HCT116 (cell line): ENCODE measurements at regions not wholly inside any gene's neighbourhood (a gene's known extent, or its start where the extent isn't known, plus 50 kb on each side); places are given as distances from the start of the nearest gene placed in this dataset.

Source experiments
- CEBPB ChIP-seq: IDR thresholded peaks from 2 replicates; pipeline ENCODE4 v1.6.1; 2012; ENCODE audit warnings: low read depth
- EZH2 ChIP-seq: fragments of 200-600 bp; sonication (generic); IDR thresholded peaks from 2 replicates; pipeline ENCODE4 v1.6.1; 2017; ENCODE audit warnings: antibody characterized with exemption, mixed run types
- EZH2phosphoT487 ChIP-seq: fragments of 200-600 bp; IDR thresholded peaks from 2 replicates; pipeline ENCODE4 v1.6.1; 2018; ENCODE audit warnings: antibody characterized with exemption, borderline replicate concordance
- POLR2A ChIP-seq: IDR thresholded peaks from 2 replicates; pipeline ENCODE4 v1.7.0; 2011; ENCODE audit warnings: borderline replicate concordance; ENCODE audit not compliant: insufficient read depth, insufficient read length; ENCODE audit errors: extremely low read depth
- POLR2AphosphoS5 ChIP-seq: IDR thresholded peaks from 2 replicates; pipeline ENCODE4 v1.6.1; 2011; ENCODE audit warnings: mild to moderate bottlenecking, low read depth, low read length, moderate library complexity
- RAD21 ChIP-seq: IDR thresholded peaks from 2 replicates; pipeline ENCODE4 v1.6.1; 2012; ENCODE audit warnings: low read depth, mild to moderate bottlenecking
- SRF ChIP-seq: IDR thresholded peaks from 2 replicates; pipeline ENCODE4 v1.6.1; 2012; ENCODE audit warnings: low read depth
- TCF7L2 ChIP-seq: IDR thresholded peaks from 2 replicates; pipeline ENCODE4 v1.7.0; 2011; ENCODE audit warnings: borderline replicate concordance, inconsistent platforms; ENCODE audit not compliant: insufficient read depth, insufficient read length; ENCODE audit errors: extremely low read depth
- YY1 ChIP-seq: IDR thresholded peaks from 2 replicates; pipeline ENCODE4 v1.6.1; 2011; ENCODE audit warnings: low read length, low read depth, moderate library complexity, mild to moderate bottlenecking; ENCODE audit not compliant: insufficient replicate concordance; ENCODE audit errors: extremely low read depth
- ZNF274 ChIP-seq: fragments of 200-500 bp; sonication (Bioruptor generic); IDR thresholded peaks from 2 replicates; pipeline ENCODE4 v1.6.1; 2014; ENCODE audit warnings: mild to moderate bottlenecking, low read depth, low read length, inconsistent platforms
- TF ChIP-seq, protein P1 (sequence below), 3 experiments: fragments of 200-600 bp in 1 of 3; sonication (generic) in 1 of 3; IDR thresholded peaks in 2 of 3; conservative IDR thresholded peaks in 1 of 3; 2 replicates each; pipeline ENCODE4 v1.5.1; 2012 to 2017; ENCODE audit warnings: low read depth in 2 of 3, low read length in 2 of 3, antibody characterized with exemption in 1 of 3, borderline replicate concordance in 1 of 3, control low read depth in 1 of 3, mild to moderate bottlenecking in 1 of 3, mixed read lengths in 1 of 3, mixed run types in 1 of 3, moderate library complexity in 1 of 3; ENCODE audit not compliant: insufficient read depth in 1 of 3
- TF ChIP-seq, protein P2 (sequence below): IDR thresholded peaks from 2 replicates; pipeline ENCODE4 v1.6.1; 2012; ENCODE audit warnings: low read depth
- TF ChIP-seq, protein P3 (sequence below): IDR thresholded peaks from 2 replicates; pipeline ENCODE4 v1.6.1; 2012

DNA sequence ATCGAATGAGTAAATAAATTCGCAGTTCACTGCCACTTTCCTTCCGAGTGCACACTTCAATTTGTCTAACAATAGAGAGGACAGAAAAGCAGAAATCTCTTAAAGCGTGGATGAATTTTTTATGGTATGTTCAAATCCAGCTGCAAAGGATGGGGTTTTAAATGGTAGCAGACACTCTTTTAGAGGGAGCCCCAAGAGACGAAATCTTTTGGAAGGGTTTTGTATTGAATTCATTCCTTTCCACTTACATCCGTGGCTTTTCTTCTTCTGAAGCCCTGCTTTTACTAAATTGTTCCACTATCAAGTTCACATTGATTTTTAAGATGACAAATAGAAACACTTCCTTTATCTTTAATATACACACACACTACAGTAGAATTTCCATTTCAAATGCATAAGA lies 680.7 kb downstream of the NR4A2 start:
- TF ChIP-seq, protein P1, sequence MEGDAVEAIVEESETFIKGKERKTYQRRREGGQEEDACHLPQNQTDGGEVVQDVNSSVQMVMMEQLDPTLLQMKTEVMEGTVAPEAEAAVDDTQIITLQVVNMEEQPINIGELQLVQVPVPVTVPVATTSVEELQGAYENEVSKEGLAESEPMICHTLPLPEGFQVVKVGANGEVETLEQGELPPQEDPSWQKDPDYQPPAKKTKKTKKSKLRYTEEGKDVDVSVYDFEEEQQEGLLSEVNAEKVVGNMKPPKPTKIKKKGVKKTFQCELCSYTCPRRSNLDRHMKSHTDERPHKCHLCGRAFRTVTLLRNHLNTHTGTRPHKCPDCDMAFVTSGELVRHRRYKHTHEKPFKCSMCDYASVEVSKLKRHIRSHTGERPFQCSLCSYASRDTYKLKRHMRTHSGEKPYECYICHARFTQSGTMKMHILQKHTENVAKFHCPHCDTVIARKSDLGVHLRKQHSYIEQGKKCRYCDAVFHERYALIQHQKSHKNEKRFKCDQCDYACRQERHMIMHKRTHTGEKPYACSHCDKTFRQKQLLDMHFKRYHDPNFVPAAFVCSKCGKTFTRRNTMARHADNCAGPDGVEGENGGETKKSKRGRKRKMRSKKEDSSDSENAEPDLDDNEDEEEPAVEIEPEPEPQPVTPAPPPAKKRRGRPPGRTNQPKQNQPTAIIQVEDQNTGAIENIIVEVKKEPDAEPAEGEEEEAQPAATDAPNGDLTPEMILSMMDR (IDR thresholded peaks at IDR 0.05 in 2 of 3, conservative IDR thresholded peaks at IDR 0.05 in 1 of 3; ENCODE audit: borderline replicate concordance in 1 of 3, insufficient read depth in 1 of 3, low read depth in 2 of 3, low read length in 2 of 3): no peak
- TF ChIP-seq, protein P2, sequence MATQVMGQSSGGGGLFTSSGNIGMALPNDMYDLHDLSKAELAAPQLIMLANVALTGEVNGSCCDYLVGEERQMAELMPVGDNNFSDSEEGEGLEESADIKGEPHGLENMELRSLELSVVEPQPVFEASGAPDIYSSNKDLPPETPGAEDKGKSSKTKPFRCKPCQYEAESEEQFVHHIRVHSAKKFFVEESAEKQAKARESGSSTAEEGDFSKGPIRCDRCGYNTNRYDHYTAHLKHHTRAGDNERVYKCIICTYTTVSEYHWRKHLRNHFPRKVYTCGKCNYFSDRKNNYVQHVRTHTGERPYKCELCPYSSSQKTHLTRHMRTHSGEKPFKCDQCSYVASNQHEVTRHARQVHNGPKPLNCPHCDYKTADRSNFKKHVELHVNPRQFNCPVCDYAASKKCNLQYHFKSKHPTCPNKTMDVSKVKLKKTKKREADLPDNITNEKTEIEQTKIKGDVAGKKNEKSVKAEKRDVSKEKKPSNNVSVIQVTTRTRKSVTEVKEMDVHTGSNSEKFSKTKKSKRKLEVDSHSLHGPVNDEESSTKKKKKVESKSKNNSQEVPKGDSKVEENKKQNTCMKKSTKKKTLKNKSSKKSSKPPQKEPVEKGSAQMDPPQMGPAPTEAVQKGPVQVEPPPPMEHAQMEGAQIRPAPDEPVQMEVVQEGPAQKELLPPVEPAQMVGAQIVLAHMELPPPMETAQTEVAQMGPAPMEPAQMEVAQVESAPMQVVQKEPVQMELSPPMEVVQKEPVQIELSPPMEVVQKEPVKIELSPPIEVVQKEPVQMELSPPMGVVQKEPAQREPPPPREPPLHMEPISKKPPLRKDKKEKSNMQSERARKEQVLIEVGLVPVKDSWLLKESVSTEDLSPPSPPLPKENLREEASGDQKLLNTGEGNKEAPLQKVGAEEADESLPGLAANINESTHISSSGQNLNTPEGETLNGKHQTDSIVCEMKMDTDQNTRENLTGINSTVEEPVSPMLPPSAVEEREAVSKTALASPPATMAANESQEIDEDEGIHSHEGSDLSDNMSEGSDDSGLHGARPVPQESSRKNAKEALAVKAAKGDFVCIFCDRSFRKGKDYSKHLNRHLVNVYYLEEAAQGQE: no peak
- no peak for TF ChIP-seq POLR2AphosphoS5
- TF ChIP-seq POLR2A: no peak
- no peak for TF ChIP-seq EZH2
- no peak for TF ChIP-seq SRF
- no peak for TF ChIP-seq EZH2phosphoT487
- no peak for TF ChIP-seq RAD21
- no peak for TF ChIP-seq ZNF274
- no peak for TF ChIP-seq CEBPB
- TF ChIP-seq, protein P3, sequence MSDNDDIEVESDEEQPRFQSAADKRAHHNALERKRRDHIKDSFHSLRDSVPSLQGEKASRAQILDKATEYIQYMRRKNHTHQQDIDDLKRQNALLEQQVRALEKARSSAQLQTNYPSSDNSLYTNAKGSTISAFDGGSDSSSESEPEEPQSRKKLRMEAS: no peak
- TF ChIP-seq TCF7L2: no peak
- TF ChIP-seq YY1: no peak
